SJCRH30 (cell line): ENCODE measurements at regions not wholly inside any gene's neighbourhood (a gene's known extent, or its start where the extent isn't known, plus 50 kb on each side); places are given as distances from the start of the nearest gene placed in this dataset.
A peak's percentile ranks its signal among the peaks of the same experiment; 100 is the strongest.
"Not testable (repeated sequence)": the region's sequence is repeated elsewhere in the genome, so short reads cannot be mapped to it uniquely, and the experiment has no call there.

Source experiments
- DNase-seq, 2 experiments: peaks; one replicate each; pipeline ENCODE4 v3.0.0-alpha.2; 2015 to 2020
- H3K27ac ChIP-seq: fragments of 250-450 bp; sonication (Bioruptor Pico); 2 replicates; pipeline ENCODE4 v1.5.1; 2020; ENCODE audit warnings: mild to moderate bottlenecking, moderate library complexity
- H3K27me3 ChIP-seq: fragments of 250-450 bp; sonication (Bioruptor Pico); 2 replicates; pipeline ENCODE4 v1.5.1; 2020; ENCODE audit warnings: mild to moderate bottlenecking, moderate library complexity
- H3K36me3 ChIP-seq: fragments of 250-450 bp; sonication (Bioruptor Pico); 2 replicates; pipeline ENCODE4 v1.5.1; 2020; ENCODE audit warnings: mild to moderate bottlenecking, moderate library complexity
- H3K4me1 ChIP-seq: fragments of 250-450 bp; sonication (Bioruptor Pico); 2 replicates; pipeline ENCODE4 v1.5.1; 2020; ENCODE audit warnings: mild to moderate bottlenecking, moderate library complexity
- H3K4me3 ChIP-seq: fragments of 250-450 bp; sonication (Bioruptor Pico); 2 replicates; pipeline ENCODE4 v1.5.1; 2020; ENCODE audit warnings: mild to moderate bottlenecking, moderate library complexity
- H3K9me3 ChIP-seq: fragments of 250-450 bp; sonication (Bioruptor Pico); replicated peaks from 2 replicates; pipeline ENCODE4 v1.5.1; 2020; ENCODE audit warnings: mild to moderate bottlenecking, moderate library complexity

DNA sequence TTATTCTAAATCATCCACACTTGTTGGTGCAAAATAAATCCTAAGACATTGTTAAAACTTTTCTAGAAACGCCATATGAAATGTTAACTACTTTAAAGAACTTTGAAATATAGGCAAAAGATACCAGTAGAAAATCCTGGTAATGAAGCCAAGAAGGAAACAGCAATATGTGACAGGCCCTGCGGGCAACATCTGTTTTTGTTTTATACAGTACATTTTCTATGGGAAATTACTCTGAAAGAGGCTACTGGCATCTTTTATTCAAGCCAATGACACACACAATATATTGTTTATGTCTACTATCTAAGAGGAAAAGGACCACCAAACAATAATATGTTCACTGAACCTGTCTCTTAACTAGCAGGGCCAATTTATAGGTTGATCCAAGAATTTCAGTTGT is 829.7 kb downstream of the PCDH17 start:
- DNase-seq: no peak
- H3K36me3 ChIP-seq: no peaks in the 10 kb centered on the region
- no peaks in the 10 kb centered on the region for H3K27me3 ChIP-seq
- no peaks in the 10 kb centered on the region for H3K4me1 ChIP-seq
- no peak overlapping the region for H3K4me3 ChIP-seq
- no peaks in the 10 kb centered on the region for H3K9me3 ChIP-seq
- no peak overlapping the region for H3K27ac ChIP-seq

DNA sequence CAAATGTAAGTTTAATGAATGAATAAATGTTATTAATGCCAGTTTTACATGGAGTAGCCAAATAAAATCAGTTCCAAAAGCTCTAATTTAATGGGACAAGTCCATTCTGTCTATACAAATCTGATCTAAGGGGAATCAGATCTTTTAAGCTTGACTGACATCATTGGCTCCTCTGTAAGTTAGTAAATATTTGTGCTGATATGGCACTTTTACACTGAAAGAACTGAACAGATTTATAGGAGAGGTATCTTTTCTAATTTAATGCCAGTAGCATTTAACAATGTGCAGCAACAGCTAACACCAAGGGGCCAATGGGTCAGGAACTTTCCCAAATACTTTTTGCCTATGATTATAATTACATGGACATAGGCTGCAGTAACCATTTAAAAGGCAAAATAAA is 832.3 kb downstream of the PCDH17 start:
- H3K27ac ChIP-seq: no peak overlapping the region
- no peak overlapping the region for H3K4me3 ChIP-seq
- H3K4me1 ChIP-seq: no peaks in the 10 kb centered on the region
- DNase-seq: no peak
- no peaks in the 10 kb centered on the region for H3K36me3 ChIP-seq
- no peaks in the 10 kb centered on the region for H3K9me3 ChIP-seq
- no peaks in the 10 kb centered on the region for H3K27me3 ChIP-seq

DNA sequence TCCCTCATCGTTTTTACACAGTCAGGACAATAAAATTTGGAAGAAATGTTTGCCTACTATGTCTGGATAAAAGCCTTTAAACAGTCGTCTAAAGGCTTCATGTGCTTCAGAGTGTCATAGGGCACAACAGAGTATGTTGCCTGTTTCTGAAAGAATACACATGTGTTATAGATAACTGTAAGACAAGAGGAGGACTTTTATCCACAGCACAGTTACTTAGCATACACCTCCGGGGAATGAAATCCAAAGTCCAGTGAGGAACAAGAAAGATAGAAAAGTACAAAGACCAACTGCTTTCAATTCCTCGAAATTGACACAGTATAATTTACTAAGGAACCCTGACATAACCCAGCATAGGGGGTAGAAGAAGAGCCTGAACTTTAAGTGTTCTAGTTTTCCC is 835.6 kb downstream of the PCDH17 start:
- no peaks in the 10 kb centered on the region for H3K36me3 ChIP-seq
- H3K27me3 ChIP-seq: no peaks in the 10 kb centered on the region
- H3K4me1 ChIP-seq: no peaks in the 10 kb centered on the region
- no peaks in the 10 kb centered on the region for H3K9me3 ChIP-seq
- no peak for DNase-seq
- H3K27ac ChIP-seq: no peak overlapping the region
- H3K4me3 ChIP-seq: no peak overlapping the region

DNA sequence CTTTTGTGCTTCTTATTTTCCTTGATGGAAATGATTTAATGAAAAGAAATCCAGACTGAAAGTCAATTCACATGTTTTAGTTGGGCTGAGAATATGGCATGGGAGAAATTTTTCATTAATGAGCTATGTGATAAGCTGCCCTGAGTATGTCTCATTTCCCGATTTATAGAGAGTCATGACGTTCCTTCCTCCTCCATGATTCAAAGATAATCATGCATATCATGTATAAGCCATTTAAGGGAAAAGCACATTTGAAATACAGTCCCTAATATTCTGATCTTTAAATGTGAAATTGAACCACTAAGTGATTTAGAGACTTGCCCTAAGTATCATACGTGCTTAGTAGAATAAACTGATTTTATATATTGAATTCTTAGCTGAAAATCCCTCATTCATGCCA is 840.9 kb downstream of the PCDH17 start:
- no peak for DNase-seq
- Histone ChIP-seq H3K27ac (no peak overlapping the region), H3K36me3 (no peaks in the 10 kb centered on the region), H3K4me1 (no peaks in the 10 kb centered on the region), H3K27me3 (no peaks in the 10 kb centered on the region), H3K4me3 (no peak overlapping the region), H3K9me3 (no peaks in the 10 kb centered on the region)

DNA sequence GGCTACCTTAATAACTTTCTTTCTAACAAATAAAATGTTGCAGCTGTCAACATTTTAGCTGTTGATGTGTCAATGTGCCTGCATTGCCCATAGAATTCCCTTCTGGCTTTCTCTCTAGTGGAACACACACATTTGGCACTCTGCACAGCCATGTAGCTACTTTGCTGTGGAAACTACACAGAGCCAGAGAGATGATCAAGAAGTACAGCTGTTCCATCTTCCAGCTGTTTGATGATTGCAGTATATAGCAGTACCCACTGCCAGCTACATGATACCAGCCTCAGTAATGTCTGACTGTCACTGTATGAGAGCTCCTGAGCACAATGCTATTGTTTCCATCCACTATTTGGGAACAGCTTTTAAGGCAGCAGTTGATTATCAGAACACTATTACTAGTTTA is 843.0 kb downstream of the PCDH17 start:
- Histone ChIP-seq H3K4me3 (no peak overlapping the region), H3K36me3 (no peaks in the 10 kb centered on the region), H3K9me3 (no peaks in the 10 kb centered on the region), H3K27me3 (no peaks in the 10 kb centered on the region), H3K4me1 (no peaks in the 10 kb centered on the region), H3K27ac (no peak overlapping the region)
- peak in 1 of 2 experiments; percentile 4 for DNase-seq

DNA sequence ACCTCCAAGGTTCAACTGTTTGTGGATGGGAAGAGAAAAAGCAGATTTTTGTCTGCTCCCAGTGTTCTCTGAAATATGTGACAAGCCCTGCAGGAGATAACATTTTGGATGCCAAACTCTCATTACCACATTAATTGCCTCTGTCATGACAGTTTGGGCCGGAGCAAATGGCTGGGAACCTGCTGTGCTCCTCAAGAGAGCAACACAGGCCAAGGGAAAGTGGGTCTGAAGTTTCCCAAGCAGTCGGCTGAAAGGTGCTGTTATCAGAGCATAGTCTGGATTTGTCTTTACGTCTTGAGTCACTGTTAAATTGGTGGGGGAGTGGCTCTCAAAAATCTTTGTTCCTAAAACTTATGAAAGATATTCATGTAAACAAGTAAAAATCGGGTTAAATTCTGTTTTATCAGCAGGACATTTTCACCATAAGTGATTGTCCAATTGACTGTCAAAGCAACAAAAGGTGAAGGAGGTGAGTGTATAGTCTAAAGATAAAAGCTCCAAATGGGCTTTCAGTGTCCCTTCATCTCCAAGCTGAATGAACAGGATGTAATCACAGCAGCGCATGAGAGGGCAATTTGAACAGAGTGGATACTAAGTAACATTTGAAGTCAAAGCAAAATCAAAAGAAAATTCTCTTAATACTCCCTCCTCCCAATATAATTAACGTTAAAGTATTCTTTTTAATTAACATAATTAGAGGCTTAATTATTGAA is 844.8 kb downstream of the PCDH17 start:
- Histone ChIP-seq H3K27ac (no peak overlapping the region), H3K9me3 (no peaks in the 10 kb centered on the region), H3K4me3 (no peak overlapping the region), H3K36me3 (no peaks in the 10 kb centered on the region), H3K4me1 (no peaks in the 10 kb centered on the region), H3K27me3 (no peaks in the 10 kb centered on the region)
- DNase-seq: no peak

DNA sequence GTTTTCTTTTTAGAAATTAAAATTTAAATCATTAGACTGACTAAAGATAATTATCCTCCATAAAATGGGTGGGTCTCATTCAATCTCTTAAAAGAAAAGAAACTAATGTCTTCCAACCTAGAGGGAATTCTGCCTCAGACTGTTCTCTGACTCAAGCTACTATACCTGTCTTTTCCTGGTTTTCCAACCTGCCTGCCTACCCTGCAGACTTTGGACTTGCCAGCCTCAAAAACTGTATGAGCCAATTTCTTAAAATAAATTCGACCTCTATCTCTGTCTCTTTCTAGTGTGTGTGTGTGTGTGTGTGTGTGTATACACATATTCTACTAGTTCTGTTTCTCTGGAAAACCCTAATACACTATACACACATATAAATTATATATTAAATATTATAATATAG is 847.3 kb downstream of the PCDH17 start:
- H3K27ac ChIP-seq: no peak overlapping the region
- no peaks in the 10 kb centered on the region; the same call in 1 of the 2 replicates for H3K9me3 ChIP-seq
- DNase-seq: no peak
- no peaks in the 10 kb centered on the region for H3K4me1 ChIP-seq
- H3K36me3 ChIP-seq: no peaks in the 10 kb centered on the region
- no peak overlapping the region for H3K4me3 ChIP-seq
- no peaks in the 10 kb centered on the region for H3K27me3 ChIP-seq

DNA sequence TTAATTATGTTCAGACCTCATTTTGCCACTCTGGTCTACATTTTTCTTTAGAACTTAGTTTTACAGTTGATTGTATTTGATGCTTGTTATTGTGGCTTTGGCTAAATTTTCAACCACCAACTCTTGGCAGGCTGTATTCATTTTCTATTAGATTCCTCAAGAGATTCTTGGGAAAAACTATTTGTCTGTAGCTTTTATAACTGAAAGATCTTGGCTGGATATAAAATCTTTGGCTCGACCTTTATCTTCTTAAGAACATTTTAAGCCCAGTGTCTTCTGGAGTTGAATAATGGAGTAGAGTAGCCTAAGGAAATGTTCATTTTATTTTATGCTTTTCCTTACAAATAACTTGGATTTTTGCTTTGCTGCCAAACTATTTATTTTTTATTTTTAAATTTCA is 848.5 kb downstream of the PCDH17 start:
- Histone ChIP-seq H3K4me1 (no peaks in the 10 kb centered on the region), H3K27me3 (no peaks in the 10 kb centered on the region), H3K27ac (no peak overlapping the region), H3K36me3 (no peaks in the 10 kb centered on the region), H3K4me3 (no peak overlapping the region), H3K9me3 (no peaks in the 10 kb centered on the region; the same call in 1 of the 2 replicates)
- no peak for DNase-seq

DNA sequence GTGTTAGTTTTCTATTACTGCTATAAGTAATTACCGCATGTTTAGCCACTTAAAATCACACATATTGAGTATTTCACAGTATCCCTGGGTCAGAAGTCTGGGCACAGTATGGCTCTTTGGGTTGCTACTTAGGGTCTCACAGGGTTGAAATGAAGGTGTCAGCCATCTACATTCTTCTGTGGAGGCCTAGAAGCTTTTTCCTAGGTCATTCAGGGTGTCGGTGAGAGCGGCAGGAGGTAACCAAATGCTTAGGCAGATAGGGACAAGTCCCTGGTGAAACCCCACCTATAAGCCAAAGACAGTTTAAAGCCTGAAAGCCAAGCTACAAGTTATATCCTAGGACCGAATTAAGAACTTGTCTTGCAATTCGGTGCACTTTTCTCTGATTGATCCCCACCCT is 856.7 kb downstream of the PCDH17 start:
- Histone ChIP-seq H3K27me3 (no peaks in the 10 kb centered on the region), H3K4me3 (no peak overlapping the region), H3K4me1 (no peaks in the 10 kb centered on the region), H3K36me3 (no peaks in the 10 kb centered on the region), H3K9me3 (no peaks in the 10 kb centered on the region), H3K27ac (no peak overlapping the region)
- no peak for DNase-seq

DNA sequence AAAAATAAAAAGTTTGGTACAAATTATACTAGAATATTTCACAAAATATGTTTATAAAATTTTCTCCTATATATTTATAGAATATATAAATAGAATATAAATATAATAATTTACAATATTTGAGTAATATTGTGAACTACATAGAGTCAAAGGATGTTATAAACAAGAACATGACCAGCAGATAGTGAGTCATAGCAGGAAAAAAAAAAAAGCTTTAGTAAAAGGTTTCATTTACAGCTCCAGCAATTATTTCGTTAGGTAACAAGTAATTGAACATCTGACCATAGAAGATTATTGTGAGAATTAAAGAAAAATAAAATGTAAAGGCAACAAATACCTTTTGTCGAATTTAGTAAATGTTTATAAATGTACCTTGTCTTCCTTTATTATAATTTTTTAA is 864.1 kb downstream of the PCDH17 start:
- H3K4me3 ChIP-seq: no peak overlapping the region
- no peaks in the 10 kb centered on the region for H3K9me3 ChIP-seq
- H3K36me3 ChIP-seq: no peaks in the 10 kb centered on the region
- no peak for DNase-seq
- no peaks in the 10 kb centered on the region for H3K4me1 ChIP-seq
- H3K27me3 ChIP-seq: no peaks in the 10 kb centered on the region
- no peak overlapping the region for H3K27ac ChIP-seq

DNA sequence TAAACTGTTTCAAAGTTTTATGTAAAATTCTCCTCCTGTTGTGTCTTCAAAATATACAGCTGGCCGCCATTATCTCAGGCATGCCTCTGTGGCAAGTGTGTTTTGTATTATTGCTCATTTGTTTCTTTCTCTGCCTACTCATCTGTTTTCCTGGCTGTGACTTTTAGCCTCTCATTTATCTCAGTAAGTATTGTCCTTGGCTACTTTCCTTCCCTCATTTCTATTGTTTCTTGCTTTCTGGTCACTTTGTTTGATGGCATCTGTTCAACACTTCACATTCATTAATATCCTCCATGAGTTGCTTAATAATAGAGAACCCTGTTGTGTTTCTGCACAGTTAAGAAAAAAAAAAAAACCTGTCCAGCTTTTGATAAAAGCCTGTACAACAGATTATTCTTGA is 869.4 kb downstream of the PCDH17 start:
- Histone ChIP-seq H3K27ac (no peak overlapping the region), H3K36me3 (no peaks in the 10 kb centered on the region), H3K27me3 (no peaks in the 10 kb centered on the region), H3K4me3 (no peak overlapping the region), H3K9me3 (no peaks in the 10 kb centered on the region), H3K4me1 (no peaks in the 10 kb centered on the region)
- DNase-seq: no peak

DNA sequence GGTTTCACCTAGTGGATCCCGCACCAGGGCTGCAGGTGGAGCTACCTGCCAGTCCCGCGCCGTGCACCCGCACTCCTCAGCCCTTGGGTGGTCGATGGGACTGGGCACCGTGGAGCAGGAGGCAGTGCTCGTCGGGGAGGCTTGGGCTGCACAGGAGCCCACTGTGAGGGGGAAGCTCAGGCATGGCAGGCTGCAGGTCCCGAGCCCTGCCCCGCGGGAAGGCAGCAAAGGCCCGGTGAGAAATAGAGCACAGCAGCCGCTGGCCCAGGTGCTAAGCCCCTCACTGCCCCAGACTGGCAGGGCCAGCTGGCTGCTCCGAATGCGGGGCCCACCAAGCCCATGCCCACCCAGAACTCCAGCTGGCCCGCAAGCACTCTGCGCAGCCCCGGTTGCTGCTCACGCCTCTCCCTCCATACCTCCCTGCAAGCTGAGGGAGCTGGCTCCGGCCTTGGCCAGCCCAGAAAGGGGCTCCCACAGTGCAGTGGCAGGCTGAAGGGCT is 872.7 kb downstream of the PCDH17 start:
- not testable (repeated sequence) for DNase-seq, H3K9me3 ChIP-seq, H3K36me3 ChIP-seq, H3K27me3 ChIP-seq, H3K27ac ChIP-seq, H3K4me1 ChIP-seq, H3K4me3 ChIP-seq

DNA sequence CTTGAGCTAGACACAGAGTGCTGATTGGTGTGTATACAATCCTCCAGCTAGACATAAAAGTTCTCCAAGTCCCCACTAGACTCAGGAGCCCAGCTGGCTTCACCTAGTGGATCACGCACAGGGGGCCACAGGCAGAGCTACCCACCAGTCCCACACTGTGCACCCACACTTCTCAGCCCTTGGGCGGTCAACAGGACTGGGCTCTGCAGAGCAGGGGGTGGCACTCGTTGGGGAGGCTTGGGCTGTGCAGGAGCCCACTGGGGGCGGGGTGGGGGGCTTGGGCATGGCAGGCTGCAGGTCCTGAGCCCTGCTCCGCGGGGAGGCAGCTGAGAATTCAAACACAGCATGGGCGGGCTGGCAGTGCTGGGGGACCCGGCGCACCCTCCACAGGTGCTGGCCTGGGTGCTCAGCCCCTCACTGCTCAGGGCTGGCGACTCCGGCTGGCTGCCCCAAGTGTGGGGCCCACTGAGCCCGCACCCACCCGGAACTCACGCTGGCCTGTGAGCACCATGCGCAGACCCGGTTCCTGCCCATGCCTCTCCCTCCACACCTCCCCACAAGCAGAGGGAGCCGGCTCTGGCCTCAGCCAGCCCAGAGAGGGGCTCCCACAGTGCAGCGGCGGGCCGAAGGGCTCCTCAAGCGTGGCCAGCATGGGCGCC is 873.8 kb downstream of the PCDH17 start:
- H3K4me3 ChIP-seq, DNase-seq, H3K4me1 ChIP-seq, H3K27ac ChIP-seq, H3K27me3 ChIP-seq, H3K36me3 ChIP-seq, H3K9me3 ChIP-seq: not testable (repeated sequence)

DNA sequence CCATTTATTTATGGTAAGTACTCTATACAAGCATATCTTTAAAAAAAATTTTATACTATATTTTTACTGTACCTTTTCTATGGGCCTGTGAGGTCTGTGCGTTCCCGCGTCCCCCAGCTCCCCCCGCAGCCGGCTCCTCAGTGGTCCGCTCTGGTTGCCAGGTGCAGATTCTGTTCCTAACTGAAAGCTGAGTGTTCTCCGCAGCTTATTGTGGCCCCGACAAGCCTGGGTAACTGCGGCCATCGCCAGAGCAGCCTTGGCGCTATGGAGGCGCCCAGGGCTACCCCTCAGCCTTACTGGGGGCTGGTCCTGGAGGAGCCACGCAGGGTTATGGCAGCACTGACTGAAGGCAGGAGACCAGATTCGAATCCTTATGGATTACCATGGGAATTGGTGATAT is 896.8 kb downstream of the PCDH17 start:
- no peaks in the 10 kb centered on the region for H3K4me1 ChIP-seq
- no peak for DNase-seq

DNA sequence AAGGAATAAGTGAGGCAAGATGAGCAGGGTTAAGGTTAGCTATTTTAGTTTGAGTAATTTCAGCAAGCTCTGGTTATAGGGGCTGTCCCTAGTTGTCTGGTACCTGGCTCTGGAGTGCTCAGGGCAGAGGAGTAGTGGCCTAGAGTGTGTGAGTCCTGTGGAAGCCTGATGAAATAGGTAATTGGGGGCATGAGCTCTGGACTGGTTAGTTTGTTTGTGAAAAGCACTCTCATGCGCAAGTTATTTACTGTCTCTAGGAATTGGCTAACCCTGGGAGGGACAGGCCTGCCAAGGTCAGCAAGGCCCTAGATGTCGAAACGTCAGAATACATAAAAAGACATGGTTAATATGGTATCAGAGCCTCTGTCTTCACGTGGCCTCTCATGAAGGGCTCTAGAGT is 900.1 kb downstream of the PCDH17 start:
- no peak for DNase-seq
- no peak overlapping the region for H3K4me3 ChIP-seq
- no peaks in the 10 kb centered on the region for H3K36me3 ChIP-seq
- H3K27ac ChIP-seq: no peak overlapping the region
- H3K27me3 ChIP-seq: no peaks in the 10 kb centered on the region
- H3K9me3 ChIP-seq: no peaks in the 10 kb centered on the region
- H3K4me1 ChIP-seq: no peaks in the 10 kb centered on the region

More for the DNA sequence above, 896.8 kb downstream of the PCDH17 start:
- Histone ChIP-seq H3K4me3 (no peak overlapping the region), H3K36me3 (no peaks in the 10 kb centered on the region), H3K9me3 (no peaks in the 10 kb centered on the region), H3K27me3 (no peaks in the 10 kb centered on the region), H3K27ac (no peak overlapping the region)

DNA sequence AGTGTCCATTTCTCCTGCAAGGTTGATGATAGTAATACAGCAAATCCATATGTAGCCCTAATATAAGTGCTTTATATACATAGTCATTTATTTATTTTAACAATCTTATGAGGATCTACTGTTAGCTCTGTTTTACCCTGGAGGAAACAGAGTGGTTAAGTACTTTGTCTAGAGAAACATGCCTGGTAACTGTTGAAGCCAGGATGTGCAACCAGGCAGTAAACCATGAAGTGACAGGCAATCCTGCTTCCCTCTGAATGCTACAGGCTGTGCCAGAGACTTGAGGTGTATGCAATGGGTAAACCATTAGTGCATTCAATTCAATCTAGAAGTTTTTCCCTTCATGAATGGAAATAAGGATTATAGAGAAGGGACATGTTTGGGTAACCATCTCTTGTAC is 911.0 kb downstream of the PCDH17 start:
- Histone ChIP-seq H3K9me3 (no peaks in the 10 kb centered on the region), H3K27ac (no peak overlapping the region), H3K4me3 (no peak overlapping the region), H3K4me1 (no peaks in the 10 kb centered on the region), H3K27me3 (no peaks in the 10 kb centered on the region), H3K36me3 (no peaks in the 10 kb centered on the region)
- no peak for DNase-seq
